HUES6 (cell line): ENCODE measurements at regions not wholly inside any gene's neighbourhood (a gene's known extent, or its start where the extent isn't known, plus 50 kb on each side); places are given as distances from the start of the nearest gene placed in this dataset.

Experiments used
- H3K27ac ChIP-seq: 2 replicates; pipeline ENCODE4 v1.7.0; 2013; ENCODE audit warnings: low read depth, mild to moderate bottlenecking, low read length, inconsistent platforms
- H3K27me3 ChIP-seq: 2 replicates; pipeline ENCODE4 v1.6.1; 2013; ENCODE audit warnings: low read length; ENCODE audit not compliant: control insufficient read depth, insufficient read depth
- H3K36me3 ChIP-seq: 2 replicates; pipeline ENCODE4 v1.6.1; 2013; ENCODE audit warnings: low read length; ENCODE audit not compliant: control insufficient read depth, insufficient read depth
- H3K4me1 ChIP-seq: 2 replicates; pipeline ENCODE4 v1.6.1; 2013; ENCODE audit warnings: low read length; ENCODE audit not compliant: control insufficient read depth, insufficient read depth
- H3K4me3 ChIP-seq: 2 replicates; pipeline ENCODE4 v1.5.1; 2013; ENCODE audit warnings: low read depth, low read length
- H3K9ac ChIP-seq: one replicate; pipeline ENCODE4 v1.6.1; 2013; ENCODE audit warnings: mild to moderate bottlenecking, low read length
- H3K9me3 ChIP-seq: 2 replicates; pipeline ENCODE4 v1.6.1; 2013; ENCODE audit warnings: low read depth, low read length; ENCODE audit not compliant: control insufficient read depth, insufficient read depth

DNA sequence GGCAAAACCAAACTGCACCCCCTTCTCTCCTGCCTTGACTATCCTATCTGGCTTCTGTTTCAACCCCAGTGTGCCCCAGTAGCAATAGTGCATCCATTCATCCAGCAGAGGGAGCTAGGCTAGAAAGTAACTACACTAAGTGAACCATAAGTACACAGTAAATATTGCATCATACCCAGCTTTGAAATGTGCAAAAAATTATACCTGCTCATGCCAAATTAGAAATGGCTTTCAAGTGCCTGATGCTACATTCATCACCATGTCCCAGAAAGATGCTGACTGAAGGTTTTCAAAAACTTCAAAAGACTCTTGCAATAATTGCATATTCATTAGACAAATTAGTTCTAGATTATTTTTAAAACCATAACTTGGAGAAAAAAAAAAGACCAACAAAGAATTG, 153.5 kb downstream of the PRELID2 start:
- no peak overlapping the region for H3K27ac ChIP-seq
- no peaks in the 10 kb centered on the region for H3K27me3 ChIP-seq
- no peaks in the 10 kb centered on the region for H3K9me3 ChIP-seq
- no peaks in the 10 kb centered on the region for H3K36me3 ChIP-seq
- no peak overlapping the region for H3K4me3 ChIP-seq
- no peak overlapping the region for H3K9ac ChIP-seq
- H3K4me1 ChIP-seq = no peaks in the 10 kb centered on the region

DNA sequence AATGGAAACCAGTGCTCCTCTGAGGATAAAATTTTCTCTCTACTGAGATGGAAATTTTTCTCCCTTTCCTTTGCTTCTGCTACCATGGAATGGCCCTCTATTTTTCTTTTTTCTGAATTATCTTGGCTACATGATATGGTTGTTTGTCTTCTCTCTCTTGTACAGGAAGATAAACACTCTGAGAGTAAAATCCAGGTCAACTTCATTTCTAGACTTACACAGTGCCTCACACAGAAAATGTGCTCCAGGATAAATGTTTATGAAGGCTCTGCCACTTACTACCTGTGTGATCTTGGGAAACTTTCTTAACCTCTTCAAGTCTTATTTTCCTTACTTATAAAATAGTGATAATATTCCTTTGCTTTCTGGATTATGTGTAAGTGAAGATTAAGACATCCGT, 153.9 kb downstream of the PRELID2 start:
- H3K4me3 ChIP-seq = no peak overlapping the region
- no peak overlapping the region for H3K9ac ChIP-seq
- H3K36me3 ChIP-seq = no peaks in the 10 kb centered on the region
- H3K27me3 ChIP-seq = no peaks in the 10 kb centered on the region
- H3K9me3 ChIP-seq = no peaks in the 10 kb centered on the region
- H3K4me1 ChIP-seq = no peaks in the 10 kb centered on the region
- H3K27ac ChIP-seq = no peak overlapping the region

DNA sequence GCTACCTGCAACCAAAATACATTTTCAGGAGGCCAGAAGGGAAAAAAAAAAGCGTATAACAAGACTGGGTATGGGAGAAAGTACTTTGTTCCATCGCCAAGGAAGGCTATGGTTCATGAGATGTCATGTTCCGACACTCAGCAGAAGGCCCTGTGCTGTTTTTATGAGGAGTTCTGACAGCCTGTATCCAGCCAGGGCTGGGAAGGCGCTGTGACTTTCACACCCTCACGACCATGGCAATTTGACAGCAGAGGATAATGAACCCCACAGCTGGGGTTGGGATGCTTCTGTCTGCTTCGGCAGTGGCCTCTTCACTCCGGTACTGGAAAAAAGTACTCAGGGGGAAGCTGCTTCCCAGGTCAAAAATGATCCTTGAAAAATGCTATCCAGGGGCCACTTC, 154.4 kb downstream of the PRELID2 start:
- H3K4me3 ChIP-seq = no peak overlapping the region
- H3K4me1 ChIP-seq = no peaks in the 10 kb centered on the region
- no peak overlapping the region for H3K27ac ChIP-seq
- H3K27me3 ChIP-seq = no peaks in the 10 kb centered on the region
- no peak overlapping the region for H3K9ac ChIP-seq
- no peaks in the 10 kb centered on the region for H3K36me3 ChIP-seq
- H3K9me3 ChIP-seq = no peaks in the 10 kb centered on the region

DNA sequence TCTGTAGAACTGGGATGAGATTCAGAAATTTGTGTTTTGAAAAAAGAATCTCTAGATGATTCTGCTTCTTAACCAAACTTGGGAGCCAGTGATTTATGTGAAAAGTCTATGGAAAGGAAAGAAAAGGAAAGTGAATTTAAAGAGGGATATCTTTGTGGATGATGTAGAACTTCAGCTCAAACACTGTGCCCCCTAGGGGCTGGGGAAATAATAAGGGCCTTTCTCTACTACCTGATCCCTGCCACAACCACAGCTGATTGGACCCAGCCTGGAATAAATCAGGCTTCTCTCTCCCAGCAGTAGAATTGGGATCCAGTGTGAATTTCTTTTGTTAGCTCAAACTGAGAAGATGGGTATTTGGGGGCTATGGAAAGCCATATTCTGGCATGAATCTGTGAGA, 155.0 kb downstream of the PRELID2 start:
- Histone ChIP-seq H3K4me3 (no peak overlapping the region), H3K36me3 (no peaks in the 10 kb centered on the region), H3K9ac (no peak overlapping the region), H3K27ac (no peak overlapping the region), H3K4me1 (no peaks in the 10 kb centered on the region), H3K9me3 (no peaks in the 10 kb centered on the region), H3K27me3 (no peaks in the 10 kb centered on the region)

DNA sequence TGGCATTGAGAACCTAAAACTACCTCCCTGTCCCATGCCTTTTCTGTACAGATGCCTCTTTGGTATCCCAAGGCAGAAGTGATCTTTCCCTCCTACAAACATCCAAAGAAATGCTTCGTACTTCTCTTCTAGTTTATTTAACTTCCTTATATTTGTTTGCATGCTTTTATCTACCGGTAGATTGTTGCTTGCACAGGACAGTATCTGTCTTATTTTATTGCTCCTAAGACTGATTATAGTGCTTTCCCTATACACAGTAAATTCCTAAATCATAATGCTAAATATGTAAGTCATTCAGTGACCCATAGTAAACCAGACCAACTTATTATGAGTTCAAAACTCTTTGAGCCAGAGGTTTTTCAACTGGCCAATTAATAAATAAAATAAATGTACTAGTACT, 156.9 kb downstream of the PRELID2 start:
- no peaks in the 10 kb centered on the region for H3K27me3 ChIP-seq
- H3K36me3 ChIP-seq = no peaks in the 10 kb centered on the region
- no peak overlapping the region for H3K27ac ChIP-seq
- no peaks in the 10 kb centered on the region for H3K4me1 ChIP-seq
- H3K4me3 ChIP-seq = no peak overlapping the region
- H3K9me3 ChIP-seq = no peaks in the 10 kb centered on the region
- H3K9ac ChIP-seq = no peak overlapping the region

DNA sequence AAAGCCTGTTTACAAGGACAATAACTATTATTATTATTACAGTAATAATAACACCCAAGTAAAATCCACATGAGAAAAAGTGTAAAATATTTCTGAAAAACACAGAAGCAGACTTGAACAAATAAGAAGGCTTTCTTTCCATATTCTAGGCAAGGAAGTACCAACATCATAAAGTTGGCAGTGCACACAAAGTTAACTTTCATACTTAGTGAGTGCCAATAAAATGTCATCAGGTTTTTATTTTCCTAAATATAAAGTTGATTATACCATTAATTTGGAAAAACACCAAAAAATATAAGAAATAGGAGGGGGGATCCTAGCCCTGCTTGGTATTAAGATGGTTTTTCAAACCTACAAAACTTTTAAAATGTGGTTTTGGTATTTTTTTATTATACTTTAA, 161.4 kb downstream of the PRELID2 start:
- no peak overlapping the region for H3K4me3 ChIP-seq
- no peaks in the 10 kb centered on the region for H3K9me3 ChIP-seq
- H3K9ac ChIP-seq = no peak overlapping the region
- no peak overlapping the region for H3K27ac ChIP-seq
- no peaks in the 10 kb centered on the region for H3K36me3 ChIP-seq
- no peaks in the 10 kb centered on the region for H3K27me3 ChIP-seq
- H3K4me1 ChIP-seq = no peaks in the 10 kb centered on the region

DNA sequence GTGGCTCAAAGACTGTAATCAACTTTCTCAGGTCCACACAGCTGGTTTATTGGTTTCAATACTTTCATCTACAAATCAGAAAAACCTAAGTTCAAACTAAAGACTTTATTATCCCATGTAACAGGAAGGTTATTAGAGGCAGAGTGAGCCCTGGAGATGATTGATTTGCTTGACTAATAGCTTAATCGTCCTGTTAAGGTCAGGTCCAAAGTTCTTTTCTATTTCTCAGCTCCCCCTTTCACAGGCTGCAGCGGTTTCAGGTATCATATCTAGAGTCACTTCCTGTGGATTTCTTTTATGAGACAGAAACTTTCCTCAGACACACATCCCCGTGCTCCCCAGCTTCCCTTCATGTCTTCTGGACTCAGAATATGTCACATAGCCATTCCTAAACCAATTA, 166.4 kb downstream of the PRELID2 start:
- Histone ChIP-seq H3K9me3 (no peaks in the 10 kb centered on the region), H3K36me3 (no peaks in the 10 kb centered on the region)

DNA sequence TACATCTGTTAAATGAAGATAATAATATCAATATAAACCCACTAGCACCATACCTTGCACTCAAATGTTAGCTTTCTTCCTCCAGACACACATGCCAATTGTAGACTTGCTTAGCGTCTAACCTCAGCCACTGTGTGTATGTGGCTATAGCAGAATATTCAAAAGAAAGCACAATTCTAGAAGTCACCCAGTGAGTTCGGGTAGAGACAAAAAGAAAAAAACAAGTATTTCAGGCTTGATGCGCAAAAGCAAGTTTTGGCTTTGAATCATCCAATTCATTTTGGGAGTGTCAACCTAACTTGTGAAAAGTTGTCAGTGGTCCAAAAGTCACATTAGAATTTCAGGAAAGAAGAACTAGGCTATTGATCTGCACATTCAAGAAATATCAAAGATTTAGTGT, 167.4 kb downstream of the PRELID2 start:
- Histone ChIP-seq H3K9ac (no peak overlapping the region), H3K4me3 (no peak overlapping the region), H3K27ac (no peak overlapping the region), H3K9me3 (no peaks in the 10 kb centered on the region), H3K27me3 (no peaks in the 10 kb centered on the region), H3K36me3 (no peaks in the 10 kb centered on the region), H3K4me1 (no peaks in the 10 kb centered on the region)

More for the DNA sequence above, 166.4 kb downstream of the PRELID2 start:
- H3K9ac ChIP-seq = no peak overlapping the region
- H3K4me1 ChIP-seq = no peaks in the 10 kb centered on the region
- H3K4me3 ChIP-seq = no peak overlapping the region
- no peak overlapping the region for H3K27ac ChIP-seq
- H3K27me3 ChIP-seq = no peaks in the 10 kb centered on the region

DNA sequence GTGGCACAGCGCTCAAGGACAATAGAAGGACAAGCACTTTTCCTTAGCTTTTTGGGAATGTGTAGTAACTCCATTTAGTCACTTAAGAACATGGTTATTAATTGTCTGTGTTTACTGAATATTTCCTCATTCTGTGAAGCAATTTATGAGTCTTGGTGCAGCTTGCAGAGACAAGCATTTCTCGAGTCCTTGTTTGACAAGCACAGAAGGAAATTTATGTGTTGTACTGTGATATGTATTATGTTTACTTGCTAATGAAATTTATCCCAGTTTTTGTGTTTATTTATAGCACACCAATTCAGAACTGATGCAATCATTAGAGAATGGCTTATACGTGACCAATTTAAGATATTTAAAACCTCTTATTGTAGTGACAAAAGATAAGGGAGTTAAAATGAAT, 168.6 kb downstream of the PRELID2 start:
- Histone ChIP-seq H3K27me3 (no peaks in the 10 kb centered on the region), H3K4me3 (no peak overlapping the region), H3K27ac (no peak overlapping the region), H3K9ac (no peak overlapping the region), H3K36me3 (no peaks in the 10 kb centered on the region), H3K4me1 (no peaks in the 10 kb centered on the region), H3K9me3 (no peaks in the 10 kb centered on the region)

DNA sequence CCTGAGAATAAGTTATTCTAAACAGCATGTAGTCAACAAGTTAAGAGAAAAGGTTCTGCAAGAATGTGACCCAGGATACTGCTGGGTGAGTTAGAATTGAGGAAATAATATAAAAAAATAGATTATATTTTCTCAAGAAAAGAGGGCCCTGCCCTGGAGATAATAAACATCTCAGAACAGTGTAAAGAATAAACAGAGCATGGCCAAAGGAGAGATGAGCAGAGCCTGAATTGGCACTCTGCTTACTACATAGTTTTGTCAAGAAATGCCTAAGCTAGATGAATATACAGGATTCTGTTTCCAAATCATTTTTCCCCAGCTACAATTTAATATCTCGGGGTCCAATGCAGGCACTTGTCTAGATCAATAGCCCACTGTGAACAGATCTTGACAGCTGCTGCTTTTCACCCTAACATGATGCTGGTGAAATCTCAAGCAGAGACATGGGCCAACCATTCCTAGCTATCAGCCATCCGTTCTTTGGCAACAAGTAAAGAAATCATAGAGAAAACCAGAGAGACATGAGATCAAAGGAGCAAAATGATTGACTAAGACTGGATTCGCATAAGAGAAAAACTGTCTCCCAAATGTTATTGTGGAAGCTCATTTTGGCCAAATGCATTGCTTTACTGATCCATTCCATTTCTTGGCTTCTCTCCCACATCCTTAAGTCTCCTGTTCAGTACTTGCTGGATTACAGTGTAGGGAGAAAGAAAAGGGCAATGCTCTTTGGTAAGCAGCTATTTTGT, 173.2 kb downstream of the PRELID2 start:
- Histone ChIP-seq H3K27me3 (no peaks in the 10 kb centered on the region), H3K9me3 (no peaks in the 10 kb centered on the region), H3K36me3 (no peaks in the 10 kb centered on the region), H3K27ac (no peak overlapping the region), H3K4me1 (no peaks in the 10 kb centered on the region), H3K9ac (no peak overlapping the region), H3K4me3 (no peak overlapping the region)

DNA sequence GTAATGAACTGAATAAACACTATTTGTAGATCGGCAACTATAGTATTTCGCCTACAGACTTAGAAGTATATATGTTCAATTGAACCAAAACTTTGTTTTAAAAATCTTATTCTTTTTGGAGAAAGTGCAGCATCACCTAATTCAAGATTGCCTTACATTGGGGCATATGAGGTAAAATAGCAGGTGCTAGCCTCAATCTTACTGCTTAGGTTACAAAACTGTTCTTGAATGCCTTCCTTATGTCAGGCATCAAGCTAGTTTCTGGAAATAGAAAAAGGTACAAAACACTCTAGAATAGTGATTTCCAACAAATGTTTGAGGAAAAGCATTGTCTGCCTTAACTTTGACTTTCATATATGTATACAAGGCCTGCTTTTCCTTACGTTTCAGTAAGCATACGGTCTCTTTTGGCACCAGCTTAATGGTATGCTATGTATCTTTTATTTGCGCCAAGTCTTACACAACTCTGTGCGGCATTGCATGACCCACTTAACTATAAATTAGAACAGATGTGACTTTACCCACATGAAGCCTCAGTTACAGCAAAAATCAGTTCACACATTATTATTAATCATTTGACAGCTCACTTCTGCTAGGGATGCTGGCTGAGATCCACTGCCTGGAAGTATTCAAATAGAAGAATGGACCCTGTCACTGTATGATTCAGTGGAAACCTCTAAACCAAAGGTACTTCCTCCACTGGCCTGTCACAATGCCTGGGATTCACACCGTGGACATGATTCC, 174.1 kb downstream of the PRELID2 start:
- no peak overlapping the region for H3K9ac ChIP-seq
- 0 out of 2 replicates have a peak, but pooled peaks cover 3% of the 10 kb centered on the region for H3K9me3 ChIP-seq
- H3K4me3 ChIP-seq = no peak overlapping the region
- H3K4me1 ChIP-seq = no peaks in the 10 kb centered on the region
- no peaks in the 10 kb centered on the region for H3K27me3 ChIP-seq
- no peaks in the 10 kb centered on the region for H3K36me3 ChIP-seq
- no peak overlapping the region for H3K27ac ChIP-seq
